ENCODE measurements at regions not wholly inside any gene's neighbourhood (a gene's known extent, or its start where the extent isn't known, plus 50 kb on each side); places are given as distances from the start of the nearest gene placed in this dataset.

DNA sequence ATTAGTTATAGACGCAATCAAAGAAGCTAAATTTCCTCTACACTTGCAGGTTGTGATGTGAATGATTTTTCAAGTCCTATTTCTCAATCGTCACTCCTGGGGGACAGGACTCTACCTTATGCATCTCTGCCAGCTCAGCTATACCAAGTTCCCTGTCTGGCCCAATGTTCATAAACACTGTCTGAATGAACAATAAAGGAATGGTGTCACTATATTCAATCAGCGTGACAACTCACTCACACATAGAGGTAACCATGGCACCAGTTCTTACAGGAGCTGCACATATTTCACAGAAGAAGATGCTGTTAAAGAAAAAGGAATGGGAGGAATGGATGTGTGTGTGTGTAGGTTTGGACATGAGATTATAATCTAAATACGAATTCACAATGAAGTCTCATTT lies 280.6 kb downstream of the PPP1R2C start:
- TF ChIP-seq, protein P1, sequence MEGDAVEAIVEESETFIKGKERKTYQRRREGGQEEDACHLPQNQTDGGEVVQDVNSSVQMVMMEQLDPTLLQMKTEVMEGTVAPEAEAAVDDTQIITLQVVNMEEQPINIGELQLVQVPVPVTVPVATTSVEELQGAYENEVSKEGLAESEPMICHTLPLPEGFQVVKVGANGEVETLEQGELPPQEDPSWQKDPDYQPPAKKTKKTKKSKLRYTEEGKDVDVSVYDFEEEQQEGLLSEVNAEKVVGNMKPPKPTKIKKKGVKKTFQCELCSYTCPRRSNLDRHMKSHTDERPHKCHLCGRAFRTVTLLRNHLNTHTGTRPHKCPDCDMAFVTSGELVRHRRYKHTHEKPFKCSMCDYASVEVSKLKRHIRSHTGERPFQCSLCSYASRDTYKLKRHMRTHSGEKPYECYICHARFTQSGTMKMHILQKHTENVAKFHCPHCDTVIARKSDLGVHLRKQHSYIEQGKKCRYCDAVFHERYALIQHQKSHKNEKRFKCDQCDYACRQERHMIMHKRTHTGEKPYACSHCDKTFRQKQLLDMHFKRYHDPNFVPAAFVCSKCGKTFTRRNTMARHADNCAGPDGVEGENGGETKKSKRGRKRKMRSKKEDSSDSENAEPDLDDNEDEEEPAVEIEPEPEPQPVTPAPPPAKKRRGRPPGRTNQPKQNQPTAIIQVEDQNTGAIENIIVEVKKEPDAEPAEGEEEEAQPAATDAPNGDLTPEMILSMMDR (IDR thresholded peaks at IDR 0.05; ENCODE audit: insufficient read depth, low read length, poor library complexity, severe bottlenecking) = no peak
- no peak for TF ChIP-seq EZH2phosphoT487 (conservative IDR thresholded peaks at IDR 0.05; ENCODE audit: low read length)

Data from SU-DHL-6 (cell line).